ENCODE measurements at regions not wholly inside any gene's neighbourhood (a gene's known extent, or its start where the extent isn't known, plus 50 kb on each side); places are given as distances from the start of the nearest gene placed in this dataset.

GRCh38 chr2:16061441-16062217, 121.3 kb downstream of the MYCN start:
- no peak for TF ChIP-seq CTCF (IDR thresholded peaks at IDR 0.05; ENCODE audit: low read length)
- TF ChIP-seq EZH2 (IDR thresholded peaks at IDR 0.05; ENCODE audit: borderline replicate concordance, low read length): no peak
